M059J (cell line): ENCODE measurements at regions not wholly inside any gene's neighbourhood (a gene's known extent, or its start where the extent isn't known, plus 50 kb on each side); places are given as distances from the start of the nearest gene placed in this dataset.

ENCODE experiments used
- DNase-seq: peaks from one replicate; pipeline ENCODE4 v3.0.0-alpha.2; 2012; ENCODE audit warnings: low read depth

- no peak for DNase-seq
Measured at GRCh38 chr5:14983666-14984441, 112.3 kb upstream of the ANKH start.

DNA sequence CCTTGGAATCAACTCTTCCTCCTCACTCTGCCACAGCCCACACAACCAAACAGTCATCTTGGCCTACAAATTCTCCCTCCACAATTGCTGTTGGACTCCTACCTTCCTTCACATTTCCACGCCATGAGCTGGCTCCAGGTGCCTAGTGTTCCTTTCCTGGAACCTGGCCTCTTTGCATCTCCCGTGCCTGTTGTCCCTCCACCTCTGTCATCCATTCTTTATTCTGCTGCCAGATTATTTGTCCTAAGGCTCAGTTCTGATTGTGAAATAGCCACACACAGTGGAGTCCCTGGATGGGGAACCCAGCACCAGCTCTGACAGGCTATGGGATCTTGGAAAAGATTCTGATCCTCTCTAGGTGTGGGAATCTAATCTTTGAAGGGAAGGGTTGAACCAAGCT is 109.1 kb upstream of the ANKH start:
- no peak for DNase-seq

- no peak for DNase-seq
Measured at GRCh38 chr5:14977058-14977685, 105.6 kb upstream of the ANKH start.

- no peak for DNase-seq
Measured at GRCh38 chr5:14976486-14976885, 104.9 kb upstream of the ANKH start.

DNA sequence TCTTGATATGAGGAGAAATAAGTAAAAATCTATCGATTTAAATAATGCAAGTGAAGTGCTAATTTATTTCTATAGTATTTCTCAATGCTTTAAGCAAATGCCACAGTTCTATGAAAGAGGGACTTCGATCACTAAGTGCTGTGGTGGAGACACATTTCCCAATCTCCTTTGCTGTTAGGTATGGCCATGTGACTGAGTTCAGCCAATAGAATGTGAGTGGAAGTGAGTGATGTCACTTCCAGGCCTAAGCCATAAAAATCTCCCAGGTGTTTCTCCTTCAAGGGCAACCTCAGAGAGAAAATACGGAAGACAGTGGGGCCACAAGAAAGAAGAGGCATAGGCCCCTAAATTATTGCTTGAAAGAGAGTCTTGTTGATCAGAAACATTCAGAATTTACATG is 100.3 kb upstream of the ANKH start:
- DNase-seq = no peak

DNA sequence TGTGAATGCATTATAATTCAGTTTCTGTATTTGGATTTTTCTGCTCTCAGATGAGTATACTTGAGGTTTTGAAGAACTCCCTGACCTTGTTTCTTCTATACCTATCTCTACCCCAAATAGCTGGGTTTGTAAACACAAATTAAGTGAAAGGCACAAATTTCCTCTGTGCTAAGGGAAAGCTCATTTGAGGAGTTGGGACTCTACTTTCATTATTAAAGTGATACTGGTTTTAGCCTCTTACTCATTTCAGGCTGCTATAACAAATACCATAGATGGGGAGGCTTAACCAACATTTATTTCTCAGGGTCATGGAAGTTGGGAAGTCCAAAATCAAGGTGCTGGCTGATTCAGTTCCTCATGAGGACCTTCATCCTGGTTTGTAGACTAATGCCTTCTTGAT is 97.2 kb upstream of the ANKH start:
- DNase-seq = no peak

DNA sequence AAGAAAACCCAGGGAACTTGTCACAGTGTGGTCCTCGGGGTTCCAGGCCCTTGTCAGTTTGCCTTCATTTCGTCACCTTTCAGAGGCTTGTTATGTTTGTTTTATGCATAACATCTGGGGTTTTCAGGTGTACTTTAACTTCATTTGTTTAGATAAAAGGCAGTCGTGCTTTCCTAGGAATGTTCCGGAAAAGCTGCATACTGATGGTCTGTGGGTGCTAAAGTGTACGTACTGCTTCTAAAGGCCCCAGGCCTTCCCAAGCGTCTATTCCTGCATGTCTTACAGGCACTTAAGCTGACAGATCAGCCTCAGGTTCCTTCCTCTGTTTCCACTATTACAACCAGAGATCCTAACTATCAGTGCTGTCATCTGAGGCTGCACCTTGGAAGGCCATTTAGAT is 95.6 kb upstream of the ANKH start:
- DNase-seq = no peak

DNA sequence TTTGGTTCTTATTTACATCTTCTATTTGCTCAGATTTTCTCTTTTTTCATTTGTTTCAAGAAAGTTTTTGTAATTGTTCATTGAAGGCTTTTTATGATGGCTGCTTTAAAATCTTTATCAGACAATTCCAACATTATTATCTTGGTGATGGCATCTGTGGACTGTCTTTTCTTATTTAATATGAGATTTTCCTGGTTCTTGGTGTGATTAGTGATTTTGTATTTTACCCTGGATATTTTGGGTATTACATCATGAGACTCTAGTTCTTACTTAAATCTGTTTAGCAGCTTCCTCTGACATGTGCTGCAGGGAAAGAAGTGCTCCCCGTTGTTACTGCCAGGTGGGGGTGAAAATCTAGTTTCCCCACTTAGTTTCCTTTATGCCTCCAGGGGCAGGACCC is 94.2 kb upstream of the ANKH start:
- DNase-seq = no peak

- DNase-seq = no peak
Measured at GRCh38 chr5:14962604-14963003, 91.0 kb upstream of the ANKH start.

GRCh38 chr5:14960120-14960462 is 88.5 kb upstream of the ANKH start:
- no peak for DNase-seq

DNA sequence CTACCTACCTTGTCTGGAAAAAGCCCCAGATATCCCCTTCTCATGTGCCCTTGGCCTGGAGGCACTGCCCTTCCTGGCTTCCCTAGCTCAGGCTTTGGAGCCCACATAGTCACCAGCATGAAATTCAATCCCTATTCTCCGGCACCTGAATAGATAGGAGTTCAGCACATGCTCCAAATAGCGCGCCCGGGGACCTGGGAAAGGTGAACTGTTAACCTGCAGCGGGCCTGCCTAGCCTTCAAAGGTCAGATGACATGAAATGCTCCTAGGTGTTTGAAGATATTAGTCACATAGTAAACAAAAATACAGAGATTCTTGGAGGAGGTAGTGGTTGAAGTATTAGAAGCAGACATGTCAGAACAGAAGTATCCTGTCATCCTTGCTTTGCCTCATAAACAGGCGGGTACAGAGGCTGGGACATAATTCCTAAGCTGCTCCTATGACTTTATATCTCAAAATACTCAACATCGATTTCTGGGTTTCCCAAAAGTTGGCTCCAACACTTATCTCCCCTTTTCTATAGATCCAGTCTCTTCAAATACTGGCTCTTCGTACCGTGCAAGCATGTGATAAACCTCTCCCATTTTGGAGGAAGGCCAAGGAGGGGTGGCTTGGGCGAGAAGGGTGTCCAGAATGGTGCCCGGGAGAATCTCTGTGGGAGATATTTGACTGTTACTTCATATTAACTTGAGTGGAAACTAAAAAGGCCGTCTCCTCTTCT is 88.0 kb upstream of the ANKH start:
- DNase-seq = peak; percentile 10

DNA sequence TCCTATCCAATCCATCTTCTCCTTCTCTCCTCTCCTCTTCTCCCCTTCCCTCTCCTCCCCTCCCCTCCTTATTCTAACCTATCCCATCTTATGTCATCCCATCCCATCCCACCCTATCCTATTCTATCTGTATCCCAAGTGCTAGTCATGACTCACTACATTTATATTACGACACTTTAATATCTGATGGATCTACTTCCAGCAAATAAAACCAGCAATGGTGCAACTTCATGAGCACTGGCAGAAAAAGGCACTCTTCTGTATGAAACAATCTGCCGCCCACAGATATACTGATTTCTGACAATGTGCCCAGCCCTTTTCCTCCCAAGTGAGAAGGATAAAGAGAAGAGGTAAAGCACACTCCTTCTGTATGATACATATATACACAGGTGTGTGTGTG is 86.6 kb upstream of the ANKH start:
- DNase-seq = peak; percentile 5

GRCh38 chr5:14956423-14957046 is 85.0 kb upstream of the ANKH start:
- peak; percentile 7 for DNase-seq

DNA sequence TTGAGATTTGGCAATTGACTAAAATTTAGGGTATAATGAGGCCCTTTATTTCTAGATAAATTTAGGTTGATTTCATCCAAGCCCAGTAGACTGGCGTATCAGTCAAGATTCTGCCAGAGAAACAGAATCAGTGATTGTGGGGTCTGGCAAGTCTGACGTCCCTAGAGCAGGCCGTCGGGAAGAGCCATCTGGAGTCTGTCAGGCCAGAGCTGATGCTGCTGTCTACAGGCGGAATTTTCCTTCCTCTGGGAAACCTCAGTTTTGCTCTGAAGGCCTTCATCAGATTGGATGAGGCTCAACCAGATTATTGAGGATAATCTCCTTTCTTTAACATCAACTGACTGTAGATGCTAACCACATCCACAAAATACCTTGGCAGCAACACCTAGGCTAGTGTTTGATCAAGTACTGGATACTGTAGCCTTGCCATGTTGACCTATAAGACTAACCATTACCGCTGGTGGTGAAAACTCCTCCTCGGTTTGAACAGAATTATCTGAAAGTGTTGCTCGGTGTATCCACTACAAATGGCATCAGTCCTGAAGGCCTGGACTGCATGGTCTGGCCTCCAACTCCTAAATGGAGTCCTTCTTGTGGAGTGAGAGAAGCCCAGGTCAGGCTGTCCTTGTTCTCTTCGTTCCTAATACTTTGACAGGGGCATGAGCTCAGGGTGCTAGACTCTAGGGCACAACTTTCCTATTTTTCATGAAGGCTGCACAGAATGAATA is 83.2 kb upstream of the ANKH start:
- no peak for DNase-seq

DNA sequence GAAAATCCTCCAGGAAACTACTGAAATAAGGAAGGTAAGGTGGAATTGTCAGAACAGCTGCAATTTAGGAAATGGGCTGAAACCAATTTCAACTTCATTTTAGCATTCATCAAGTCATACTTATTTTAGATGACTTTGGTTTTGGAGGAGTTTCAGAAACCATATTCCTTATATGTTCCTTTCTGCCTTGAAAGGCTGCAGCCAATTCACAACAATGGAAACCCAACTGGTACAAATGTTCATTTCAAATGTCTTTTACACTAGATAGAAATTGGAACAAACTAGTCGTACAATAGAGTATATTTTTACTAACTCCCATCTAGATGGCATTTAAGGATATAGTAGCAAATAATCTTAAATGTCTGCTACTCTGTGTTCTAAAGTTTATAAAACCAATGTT is 82.6 kb upstream of the ANKH start:
- DNase-seq = no peak

DNA sequence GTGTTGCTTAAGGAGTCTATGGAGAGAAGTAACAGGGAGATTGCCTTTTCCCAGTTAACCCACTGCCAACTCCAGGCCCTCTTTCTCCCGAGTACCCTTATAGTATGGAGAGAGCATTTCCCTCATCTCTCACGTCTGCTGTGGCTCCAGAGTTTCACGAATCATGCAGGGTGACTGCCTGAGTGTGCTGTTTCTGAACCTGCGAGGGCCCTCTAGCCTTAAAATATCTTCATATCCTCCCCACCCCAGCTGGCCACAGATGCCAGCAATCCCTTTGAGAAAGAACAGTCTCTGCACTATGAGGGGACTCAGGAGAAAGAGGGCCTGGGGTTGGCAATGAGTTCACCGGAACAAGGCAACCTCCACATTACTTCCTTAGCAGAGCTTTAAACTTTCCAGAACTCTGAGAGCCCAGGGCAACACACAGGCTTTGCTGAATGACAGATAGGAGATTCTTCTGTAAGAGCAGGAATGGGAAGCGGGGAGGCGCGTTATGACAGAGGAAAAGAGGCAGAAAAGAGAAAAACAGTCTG is 81.6 kb upstream of the ANKH start:
- no peak for DNase-seq

- peak; percentile 46 for DNase-seq
Measured at GRCh38 chr5:14948383-14948782, 76.8 kb upstream of the ANKH start.

DNA sequence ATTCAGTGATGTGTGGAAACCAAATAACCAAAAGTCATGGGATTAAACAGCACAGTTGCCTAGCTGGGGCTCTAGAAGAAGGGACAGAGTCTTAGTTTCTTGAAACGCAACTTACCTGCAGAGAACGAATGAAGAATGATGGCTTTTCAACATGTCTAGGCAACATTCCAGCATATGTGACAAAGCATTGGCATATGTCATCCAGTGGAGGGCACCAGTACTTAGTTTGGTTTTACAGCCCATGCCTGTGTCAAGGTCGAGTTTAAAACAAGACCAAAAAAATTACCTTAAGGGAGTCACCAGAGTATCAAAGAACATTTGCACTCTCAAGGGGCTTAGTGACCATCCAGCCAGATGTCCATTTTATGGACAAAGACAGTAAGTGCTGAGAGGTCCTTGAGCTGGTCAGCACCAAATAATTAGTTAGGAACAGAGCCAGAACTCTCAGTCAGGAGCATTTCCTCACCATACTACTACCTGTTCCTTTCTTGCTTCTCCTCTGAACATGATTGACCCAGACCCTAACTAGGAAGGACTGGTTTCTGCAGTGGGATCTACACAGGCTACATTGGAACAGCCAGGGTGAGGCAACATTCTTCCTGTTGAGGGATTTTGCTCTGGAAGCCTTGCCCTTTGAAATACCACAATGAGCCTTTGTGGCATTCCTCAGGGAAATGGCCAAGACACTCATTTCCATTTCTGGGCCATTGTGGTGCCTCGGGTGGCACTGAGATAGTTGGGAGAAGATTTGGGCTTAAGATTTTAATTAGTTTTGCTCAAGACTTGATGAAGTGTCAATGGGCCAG is 75.4 kb upstream of the ANKH start:
- DNase-seq = peak; percentile 44

DNA sequence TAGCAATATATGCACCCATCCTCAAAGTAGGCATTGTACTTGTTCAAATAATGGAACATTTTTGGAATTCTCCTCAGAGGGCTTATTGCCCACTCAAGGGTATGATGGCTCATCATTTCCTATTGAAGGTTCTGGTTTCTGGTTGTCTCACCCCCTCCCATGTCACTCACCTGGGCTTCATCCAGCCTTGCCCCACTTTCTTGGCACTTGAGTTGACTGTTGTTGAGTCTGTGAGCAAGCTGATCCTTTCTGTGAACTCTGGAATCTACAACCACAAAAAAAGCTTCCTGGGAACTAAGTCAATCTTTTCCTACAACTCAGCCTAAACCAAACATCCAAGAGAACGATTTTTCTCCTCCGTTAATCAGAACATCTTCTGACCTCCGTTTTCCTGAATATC is 73.9 kb upstream of the ANKH start:
- DNase-seq = no peak

DNA sequence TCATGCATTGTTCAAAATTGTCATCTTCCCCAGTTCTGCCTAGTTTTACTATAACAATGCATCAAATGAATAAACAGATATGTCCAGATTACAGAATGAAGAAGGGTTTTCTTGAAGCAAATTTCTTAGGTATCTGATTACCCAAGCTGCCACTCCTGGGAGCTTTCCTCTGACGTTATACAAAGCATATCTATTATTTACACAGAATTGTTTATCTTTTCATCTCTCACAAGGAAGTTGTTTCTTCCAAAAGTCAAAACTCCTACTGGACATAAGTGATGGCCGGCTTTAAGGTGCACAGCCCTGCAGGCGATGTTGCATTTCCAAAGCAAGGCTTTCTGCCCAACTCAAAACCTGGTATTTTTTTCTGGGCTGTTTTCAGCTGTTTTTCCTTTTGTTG is 73.4 kb upstream of the ANKH start:
- DNase-seq = no peak

- no peak for DNase-seq
Measured at GRCh38 chr5:14944350-14944739, 72.8 kb upstream of the ANKH start.
